ENCODE measurements at regions not wholly inside any gene's neighbourhood (a gene's known extent, or its start where the extent isn't known, plus 50 kb on each side); places are given as distances from the start of the nearest gene placed in this dataset.

DNA sequence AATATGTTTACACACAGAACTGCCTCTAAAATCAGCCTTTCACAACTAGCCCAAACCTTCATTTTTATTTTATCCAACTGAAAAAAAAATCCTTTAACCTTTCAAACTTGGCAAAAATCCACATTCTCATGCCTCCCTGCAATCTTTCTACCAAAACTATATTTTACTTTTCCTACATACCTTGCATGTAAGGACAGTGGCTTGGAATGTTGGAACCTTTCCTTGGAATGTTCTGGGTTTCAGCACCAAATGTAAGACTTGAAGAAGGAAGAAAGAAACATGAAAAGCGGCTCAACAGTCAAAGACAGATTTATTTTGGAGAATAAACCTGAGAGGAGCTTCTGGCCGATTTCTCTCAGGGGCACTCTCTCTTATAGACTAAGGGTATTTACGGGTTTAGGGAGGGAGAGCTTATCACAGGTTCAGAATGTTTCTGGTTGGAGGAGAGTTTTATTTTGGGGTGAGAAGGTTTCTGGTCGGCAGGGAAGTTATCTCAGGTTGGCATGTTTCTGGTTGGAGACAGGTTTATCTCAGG is 79.7 kb downstream of the RRM2 start:
- peak; percentile 63 for DNase-seq

DNA sequence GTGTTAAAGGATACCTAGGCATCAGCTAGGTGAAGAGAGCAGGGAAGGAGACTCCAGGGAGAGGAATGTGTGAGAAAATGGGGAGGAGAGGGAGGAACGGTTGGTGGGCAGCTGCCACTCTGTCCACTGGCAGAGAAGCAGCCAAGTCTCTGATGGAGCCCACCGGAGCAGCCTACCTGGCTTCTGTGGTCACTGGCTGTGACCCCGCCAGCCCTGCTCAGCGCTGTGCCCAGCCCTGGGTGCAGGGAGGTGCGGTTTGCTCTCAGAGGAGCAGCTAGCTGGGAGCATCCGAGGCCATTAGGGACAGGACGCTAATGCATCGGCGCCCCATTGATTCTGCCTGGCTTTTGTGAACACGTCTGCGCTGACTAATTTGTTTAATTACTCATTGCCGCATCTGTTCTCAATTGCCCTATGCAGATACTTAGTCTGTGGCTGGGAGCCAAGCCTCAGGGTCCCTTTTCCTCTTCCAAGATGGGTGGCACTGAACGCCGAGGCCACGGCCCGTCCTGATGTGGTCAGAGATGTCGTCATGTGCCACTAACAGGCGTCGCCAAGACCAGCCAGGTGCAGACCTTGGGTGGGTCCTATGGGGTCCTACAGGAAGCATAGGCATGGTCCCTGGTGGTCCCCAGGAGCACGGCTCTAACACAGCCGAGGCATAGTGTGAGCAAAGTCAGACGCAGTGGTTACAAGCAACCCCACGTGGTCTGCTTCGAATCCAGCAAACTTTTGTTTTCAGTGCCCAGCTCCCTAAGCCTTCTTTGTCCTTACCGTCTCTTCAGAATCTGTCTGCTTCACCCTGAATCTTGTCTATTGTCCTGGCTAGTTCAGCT is 82.0 kb downstream of the RRM2 start:
- DNase-seq = peak; percentile 82

DNA sequence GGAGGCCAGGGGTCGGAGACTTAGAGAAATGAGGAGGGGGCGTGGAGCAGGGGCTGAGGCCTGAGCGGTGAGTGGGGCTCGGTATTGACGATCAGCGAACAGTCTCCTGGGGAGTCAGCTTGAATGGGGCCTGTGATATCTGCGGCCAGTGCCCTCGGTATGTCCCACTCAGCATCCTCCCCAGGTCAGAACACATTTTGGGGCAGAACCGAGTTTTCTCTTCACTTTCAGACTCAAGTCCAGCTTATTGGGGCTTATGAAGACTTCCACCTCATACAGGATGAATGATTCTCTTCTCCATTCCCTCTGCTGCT is 82.6 kb downstream of the RRM2 start:
- no peak for DNase-seq

DNA sequence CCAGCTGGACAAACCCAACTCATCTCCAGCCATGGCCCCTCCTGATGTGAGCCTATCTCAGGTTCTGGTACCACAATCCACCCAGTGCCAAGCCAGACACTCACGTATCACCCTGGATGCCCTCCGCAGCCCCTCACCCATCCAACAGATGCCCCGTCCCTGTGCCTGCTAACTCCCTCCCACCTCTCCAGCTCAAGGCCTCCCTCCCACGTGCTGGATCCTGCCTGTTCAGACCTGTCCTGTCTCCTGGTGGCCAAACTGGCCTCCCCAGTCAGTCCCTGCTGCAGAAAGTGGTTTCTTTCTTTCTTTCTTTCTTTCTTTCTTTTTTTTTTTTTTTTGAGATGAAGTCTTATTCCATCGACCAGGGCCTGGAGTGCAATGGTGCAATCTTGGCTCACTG is 86.2 kb downstream of the RRM2 start:
- no peak for DNase-seq

DNA sequence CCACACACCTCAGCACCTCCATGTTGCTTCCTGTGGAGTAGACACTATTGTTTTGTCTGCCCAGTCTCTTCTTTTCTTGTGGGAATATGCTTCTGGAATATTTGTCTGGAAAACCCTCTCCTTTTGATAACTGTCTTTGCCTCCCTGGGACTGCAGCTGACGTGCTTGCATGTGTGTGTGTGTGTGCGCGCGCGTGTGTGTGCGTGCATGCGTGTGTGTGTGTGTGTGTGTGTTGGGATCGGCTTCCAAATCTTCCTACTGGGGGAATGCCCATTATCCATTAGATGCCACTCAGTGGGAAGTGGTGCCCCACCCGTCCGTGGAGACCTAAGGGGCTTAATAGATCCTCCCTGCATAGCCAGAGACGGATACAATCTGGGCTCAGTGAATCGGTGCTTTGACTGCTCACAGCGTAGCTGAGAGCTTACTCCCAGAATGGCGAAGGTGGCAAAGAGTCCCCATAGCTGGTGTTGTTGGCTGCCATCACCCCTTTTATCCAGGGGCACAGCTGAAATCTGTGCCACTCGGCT is 86.9 kb downstream of the RRM2 start:
- DNase-seq = no peak

DNA sequence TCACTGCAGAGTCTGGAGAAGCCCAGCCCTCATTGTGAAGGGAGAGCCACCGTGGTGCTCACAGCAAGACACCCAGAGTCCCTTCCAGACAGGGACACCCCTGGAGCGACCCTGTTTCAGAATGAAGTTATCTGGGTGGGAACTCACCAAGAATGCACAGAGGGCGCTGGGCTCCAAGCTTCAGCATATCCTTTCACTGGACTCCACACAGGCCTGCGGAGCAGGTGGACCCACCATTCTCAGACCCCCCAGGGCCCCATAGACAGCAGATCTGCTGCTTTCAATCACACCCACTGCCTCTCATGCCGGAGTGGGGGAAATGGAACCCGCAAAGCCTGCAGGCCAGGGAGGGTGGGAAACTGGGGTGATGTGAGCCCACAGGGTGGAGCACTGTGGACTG is 87.8 kb downstream of the RRM2 start:
- DNase-seq = no peak

DNA sequence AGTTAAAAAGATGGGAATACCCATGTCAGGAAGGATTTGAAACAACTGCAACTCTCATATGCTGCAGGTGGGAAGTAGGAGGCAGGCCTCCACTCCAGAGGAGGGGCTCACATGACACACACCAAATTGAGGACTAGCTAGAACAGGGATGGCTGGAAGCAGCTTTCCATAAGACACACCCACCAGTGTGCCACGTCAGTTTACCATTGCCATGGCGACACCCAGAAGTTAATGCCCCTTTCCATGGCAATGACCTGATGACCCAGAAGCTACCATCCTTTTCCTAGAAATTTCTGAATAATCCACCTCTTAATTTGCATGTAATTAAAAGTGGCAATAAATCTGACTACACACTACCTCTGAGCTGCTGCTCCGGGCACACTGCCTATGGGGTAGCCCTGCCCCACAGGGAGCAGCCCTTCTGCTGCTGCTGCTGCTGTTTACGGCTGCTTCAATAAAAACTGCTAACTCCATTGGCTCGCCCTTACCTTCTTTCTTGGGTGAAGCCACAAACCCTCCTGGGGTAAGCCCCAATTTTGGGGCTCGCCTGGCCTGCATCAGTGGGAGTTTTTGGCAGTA is 89.4 kb downstream of the RRM2 start:
- DNase-seq = no peak

DNA sequence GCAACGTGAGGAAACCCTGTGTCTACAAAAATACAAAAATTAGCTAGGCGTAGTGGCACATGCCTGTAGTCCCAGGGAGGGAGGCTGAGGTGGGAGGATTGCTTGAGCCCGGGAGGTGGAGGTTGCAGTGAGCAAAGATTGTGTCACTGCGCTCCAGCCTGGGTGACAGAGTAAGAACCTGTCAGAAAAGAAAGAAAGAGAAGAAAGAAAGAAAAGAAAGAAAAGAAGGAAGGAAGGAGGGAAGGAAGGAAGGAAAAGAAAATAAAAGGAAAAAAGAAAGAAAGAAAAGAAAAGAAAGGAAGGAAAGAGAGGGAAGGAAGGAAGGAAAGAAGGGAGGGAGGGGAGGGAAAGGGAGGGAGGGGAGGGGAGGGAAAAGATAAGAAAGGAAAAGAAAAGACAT is 89.9 kb upstream of the HPCAL1 start:
- no peak for DNase-seq

DNA sequence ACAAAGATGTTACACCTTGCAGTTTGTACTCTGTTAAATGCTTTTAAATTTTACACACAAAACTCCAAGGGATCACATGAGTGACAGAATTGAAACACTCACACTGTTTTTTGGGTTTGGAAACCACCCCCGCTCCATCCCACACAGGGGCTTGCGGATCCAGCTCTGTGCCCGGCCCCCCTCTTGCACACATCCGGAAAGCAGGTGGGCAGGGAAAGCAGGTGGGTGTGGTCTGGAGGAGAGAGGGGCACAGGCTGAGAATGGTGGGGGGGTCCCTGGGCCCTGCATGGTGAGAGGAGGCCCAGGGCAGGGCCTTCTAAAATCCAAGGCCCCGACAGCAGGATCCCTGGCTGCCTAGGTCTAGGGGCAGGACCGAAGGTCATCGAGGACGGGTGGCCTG is 88.5 kb upstream of the HPCAL1 start:
- no peak for DNase-seq

DNA sequence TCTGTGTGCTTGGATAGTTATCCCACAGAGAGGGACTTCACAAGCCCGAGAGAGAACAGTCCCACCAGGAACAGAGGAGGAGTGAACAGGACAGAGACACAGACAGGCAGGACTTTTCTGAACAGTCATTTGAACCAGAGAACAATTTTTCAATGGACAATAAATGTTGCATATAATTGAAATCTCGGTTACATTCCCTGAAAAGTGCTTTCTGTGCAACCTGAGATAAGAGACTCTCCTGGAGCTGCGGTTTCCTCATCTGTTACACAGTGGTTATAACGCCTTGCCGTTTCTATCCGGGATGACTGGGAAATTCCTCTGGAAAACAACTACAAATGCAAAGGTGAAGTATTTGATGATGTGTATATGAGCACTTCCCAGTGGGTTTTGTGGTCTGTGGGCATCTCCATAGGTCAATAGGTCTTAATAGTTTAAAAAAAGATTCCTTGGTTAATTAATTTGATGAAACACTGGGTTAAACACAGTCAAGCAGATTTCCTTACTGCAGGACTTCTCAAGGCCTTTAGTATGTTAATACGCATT is 87.2 kb upstream of the HPCAL1 start:
- peak; percentile 17 for DNase-seq

DNA sequence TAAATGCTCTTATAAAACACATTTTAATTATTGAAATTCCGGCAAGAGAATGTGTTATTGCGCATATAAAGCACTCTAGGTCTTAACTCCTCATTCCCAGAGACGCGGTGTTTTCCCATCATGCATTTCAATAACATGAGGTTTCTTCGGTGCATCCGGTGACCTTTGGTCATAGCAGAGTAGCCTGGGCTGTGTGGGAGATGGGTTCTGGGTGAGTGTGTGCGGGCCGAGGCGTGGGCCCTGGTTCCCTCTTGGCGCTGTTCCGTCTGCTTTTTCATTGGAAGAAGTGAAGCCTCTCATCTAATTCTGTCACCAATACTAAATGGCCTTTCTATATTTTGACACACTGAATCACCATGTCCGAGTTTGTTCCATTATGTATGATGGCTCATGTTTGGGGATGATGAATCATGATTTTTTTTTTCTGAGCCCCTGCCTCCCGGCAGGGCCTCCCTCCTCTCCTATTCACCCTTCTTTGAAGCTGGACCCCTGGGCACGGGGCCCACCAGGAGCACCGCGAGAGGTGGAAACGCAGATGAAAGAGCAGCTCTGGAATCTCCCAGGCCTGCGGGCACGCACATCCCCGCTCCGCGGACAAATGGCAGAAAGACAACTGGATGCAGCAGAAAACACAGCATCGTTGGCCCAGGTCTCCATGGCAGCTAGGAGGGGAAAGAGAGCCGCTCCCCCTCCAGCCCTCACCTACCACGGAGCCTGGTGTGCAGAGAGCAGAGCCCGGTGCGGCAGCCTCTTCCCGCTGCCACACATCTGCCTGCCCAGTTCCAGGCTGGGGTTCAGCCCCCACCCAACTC is 85.8 kb upstream of the HPCAL1 start:
- DNase-seq = peak; percentile 40

DNA sequence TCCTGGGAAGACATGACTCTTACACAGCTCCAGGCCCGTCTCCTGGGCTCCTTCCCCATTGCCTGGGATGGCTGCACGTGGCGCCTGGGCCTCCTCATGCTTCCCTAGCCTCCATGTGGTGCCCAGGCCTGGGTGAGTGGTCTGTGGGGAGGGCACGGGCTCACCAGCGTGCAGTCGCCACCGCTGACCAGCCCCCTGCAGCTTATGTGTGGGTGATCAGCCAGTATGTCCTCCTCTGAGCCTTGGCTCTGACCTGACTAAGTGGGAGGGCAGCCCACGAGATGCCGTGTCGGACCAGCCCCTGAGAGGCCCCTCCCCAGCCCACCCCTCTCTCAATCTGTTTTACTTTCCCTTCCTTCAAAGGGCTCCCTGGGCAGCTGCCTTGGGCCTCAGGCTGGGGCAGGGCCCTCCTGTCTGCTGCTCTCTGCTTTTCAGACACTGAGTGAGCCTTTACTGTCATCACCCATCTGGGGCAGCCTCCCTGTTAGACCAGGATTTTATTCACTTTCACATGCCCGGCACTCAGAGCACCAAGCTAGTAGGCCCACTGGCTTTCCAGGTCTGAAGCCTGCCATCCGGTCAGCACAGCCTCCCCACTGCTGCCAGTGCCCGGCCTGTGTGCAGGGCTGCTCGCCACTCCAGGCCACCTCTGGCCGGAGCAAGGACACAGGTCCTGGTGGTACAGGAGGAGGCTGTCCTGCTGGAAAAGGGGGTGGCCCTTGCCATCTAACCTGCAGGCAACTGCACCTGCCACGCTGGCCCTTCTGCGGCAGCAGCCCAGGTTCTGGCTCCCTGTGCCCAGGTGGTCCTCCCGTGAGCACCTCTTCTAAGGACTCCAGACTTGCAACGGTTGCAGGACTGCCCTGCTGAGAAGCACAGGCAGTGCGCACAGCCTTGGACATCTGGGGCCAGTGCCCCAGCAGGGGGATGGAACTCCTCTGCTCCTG is 84.9 kb upstream of the HPCAL1 start:
- DNase-seq = no peak

DNA sequence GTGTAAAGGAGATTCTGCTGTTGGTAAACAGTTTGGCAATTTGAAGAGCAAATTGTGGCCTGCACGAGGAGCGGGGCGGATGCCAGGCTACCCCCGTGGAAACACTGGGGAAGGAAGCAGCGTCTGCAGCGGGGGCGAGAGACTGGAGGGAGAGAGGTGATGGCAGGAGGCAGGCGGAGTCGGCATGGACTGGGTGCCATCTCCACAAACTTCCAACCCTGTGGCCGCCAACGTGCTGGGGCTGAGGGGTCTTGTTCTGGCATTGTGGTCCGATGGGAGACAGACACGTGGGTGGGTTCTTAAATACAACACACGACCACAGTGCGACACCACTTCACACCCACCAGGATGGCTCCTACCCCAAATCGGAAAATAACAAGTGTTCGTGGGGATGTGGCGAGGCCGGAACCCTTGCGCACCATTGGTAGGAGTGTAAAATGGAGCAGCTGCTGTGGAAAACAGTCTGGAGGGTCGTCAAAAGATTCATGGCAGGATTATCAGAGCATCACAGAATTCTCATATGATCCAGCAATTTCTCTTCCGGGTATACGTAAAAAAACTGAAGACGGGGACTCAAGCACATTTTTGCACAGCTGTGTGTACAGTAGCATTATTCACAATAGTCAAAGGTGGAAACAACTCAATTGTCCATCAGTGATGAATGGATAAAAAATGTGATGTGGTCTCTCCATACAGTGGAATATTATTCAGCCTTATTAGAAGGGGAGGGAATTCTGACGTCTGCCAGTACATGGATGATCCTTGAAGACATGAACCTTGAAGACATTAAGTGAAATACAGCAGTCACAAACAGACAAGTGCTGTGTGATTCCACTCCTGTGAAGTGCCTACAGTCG is 82.4 kb upstream of the HPCAL1 start:
- no peak for DNase-seq

DNA sequence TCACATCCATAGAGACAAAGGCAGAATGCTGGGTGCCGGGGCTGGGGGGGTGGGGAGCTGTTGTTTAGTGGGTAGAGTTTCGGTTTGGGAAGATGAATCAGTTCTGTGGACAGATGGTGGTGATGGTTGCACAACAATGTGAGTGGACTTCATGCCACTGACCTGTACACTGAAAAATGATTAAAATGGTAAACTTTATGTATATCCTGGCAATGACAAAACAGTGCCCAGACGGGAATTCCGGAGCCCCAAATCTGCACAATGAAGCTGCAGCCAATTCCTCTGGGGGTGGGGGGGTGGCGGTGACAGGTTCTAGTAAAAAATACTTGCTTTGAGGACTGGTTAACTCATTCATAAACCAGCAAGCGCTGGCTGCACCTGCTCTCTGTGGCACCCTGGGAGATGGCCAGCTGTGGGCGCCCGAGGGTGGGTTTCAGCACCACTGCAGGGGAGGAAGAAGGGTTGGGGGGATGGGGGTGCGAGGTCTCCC is 81.8 kb upstream of the HPCAL1 start:
- peak; percentile 33 for DNase-seq

DNA sequence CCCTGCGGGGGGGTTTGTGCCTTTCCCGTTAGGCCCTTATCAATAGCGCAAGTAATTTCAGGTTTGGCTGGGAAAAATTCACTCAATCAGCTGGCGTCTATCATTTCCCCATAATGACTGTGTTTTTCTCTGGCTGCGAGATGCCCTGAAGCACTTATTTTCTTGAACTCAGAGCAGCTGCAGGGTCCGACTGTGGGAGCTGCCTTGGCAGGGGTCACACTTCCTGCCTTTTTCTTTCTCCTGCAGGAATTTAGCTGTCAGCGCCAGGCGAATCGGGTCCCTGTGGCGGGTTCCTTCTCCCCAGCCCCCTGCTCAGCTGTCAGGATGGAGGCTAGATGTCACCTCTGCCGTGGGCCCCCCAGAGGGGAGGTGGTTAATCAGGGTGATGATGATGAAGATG is 81.3 kb upstream of the HPCAL1 start:
- no peak for DNase-seq

DNA sequence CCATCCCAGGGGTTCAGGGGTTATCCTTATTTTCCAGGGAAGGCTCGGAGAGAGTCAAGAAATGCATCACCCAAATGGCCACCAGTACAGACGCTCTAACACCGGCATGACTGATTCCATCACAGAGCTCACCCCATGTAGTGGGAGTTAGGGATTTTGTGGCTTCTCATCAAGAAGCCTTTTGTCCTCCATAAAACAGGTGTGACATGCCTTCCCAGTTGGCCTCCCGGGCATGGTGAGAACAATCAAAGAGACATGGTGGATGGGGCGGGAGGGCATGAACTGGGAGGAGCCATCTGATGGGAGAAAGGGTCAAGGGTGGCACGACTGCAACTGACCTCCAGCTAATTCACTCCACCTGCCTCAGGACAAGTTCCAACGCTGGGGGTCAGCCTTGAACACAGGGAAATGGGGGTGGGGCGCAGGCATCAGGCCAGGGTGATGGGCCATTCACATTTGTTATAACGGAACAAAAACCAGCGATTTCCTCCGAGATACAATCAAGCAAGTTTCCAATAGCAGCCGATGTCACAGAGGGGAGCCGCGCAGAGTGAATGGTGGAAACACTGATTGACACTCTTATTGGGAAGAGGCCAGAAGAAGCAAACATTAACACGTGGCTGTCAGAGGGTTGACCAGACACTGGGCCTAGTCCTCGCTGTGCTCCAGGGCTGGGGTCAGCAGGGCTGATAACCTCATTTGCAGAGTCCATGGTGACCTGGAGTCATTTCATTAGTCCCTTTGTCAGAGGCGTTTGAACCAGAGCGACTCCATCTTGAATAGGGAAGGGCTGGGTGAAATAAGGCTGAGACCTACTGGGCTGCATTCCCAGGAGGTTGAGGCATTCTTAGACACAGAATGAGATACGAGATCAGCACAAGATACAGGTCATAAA is 80.5 kb upstream of the HPCAL1 start:
- no peak for DNase-seq

DNA sequence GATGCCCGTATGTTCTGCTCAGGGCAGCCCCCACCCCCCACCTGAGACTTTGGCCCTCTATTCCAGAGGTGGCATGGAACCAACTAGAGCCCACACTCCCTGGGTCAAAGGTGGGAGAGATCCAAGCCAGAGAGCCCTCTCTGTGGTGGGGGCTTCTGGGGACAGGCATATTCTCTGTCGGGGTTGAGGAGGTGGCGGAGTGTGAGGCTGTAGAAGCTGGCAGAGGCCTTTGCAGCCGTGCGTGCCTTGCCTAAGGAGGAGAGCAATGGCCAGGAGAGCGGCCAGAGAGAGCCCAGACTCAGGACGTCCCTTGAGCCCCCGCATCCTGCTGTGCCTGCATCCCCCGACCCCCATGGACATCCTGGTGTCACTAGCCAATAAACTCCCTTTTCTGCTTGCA is 79.2 kb upstream of the HPCAL1 start:
- no peak for DNase-seq

DNA sequence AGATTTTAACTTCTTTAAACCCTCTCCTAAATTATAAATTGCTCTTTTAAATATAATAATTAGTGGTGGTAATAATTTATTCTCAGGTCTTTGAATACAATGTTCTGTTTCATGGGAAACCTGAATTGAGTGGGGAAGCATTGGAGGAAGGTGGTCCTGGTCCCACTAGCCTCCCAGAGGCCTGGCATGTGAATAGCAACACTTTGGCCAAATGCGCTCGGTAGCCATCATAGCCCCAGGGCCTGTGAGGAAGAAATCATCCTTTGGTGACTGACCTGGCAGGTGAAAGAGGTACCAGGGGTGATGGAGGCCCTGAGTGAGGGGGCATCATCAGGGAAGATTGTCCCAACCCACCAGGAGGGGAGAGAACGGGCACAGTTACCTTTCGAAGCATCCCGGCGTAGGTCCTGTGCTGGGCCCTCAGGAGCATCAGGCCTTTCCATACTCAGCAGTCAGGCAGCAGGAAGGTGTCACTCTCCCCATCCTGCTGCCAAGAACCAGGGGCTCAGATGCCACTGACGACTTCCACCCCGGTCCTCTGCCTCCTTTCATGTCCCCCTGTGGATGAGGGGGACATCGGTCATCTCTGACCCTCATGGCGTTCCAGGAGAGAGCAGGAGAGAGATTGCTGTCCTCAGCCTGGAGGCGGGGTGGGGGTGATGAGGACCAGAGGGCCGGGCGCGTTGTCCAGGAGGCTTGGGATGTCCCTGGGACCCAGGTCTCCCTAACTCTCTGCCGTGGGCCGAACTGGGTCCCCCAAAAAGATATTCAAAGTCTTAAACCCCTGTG is 78.6 kb upstream of the HPCAL1 start:
- no peak for DNase-seq

DNA sequence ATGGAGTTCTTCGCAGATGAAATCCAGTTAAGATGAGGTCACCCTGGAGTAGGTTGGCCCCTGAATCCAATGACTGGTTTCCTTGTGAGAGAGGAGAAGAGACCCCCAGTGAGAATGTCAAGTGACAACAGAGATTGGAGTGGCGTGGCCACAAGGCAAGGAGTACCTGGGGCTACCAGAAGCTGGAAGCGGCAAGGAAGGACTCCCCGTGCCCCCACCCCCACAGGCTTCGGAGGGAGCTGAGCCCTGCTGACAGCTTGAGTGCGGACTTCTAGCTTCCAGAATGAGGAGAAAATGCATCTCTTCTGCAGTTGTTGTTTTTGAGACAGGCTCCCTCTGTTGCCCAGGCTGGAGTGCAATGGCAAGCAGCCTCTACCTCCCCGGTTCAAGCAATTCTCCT is 78.0 kb upstream of the HPCAL1 start:
- DNase-seq = no peak
